ENCODE measurements at regions not wholly inside any gene's neighbourhood (a gene's known extent, or its start where the extent isn't known, plus 50 kb on each side); places are given as distances from the start of the nearest gene placed in this dataset.

- POLR2A ChIA-PET, result no interaction called here
- CTCF ChIA-PET, result no interaction called here
- Mint-ChIP-seq H3K4me3 (no peak overlapping the region), H3K36me3 (ENCODE audit: low read depth) (no peaks in the 10 kb centered on the region), H3K9me3 (no peaks in the 10 kb centered on the region), H3K27me3 (no peaks in the 10 kb centered on the region), H3K27ac (no peak overlapping the region), H3K4me1 (no peaks in the 10 kb centered on the region)
- no peak for DNase-seq
Observed at GRCh38 chr6:112804638-112805330, 457.7 kb downstream of the RFPL4B start.

- ChIA-PET CTCF (no interaction called here), POLR2A (no interaction called here)
Observed at GRCh38 chr6:112806163-112806865, 459.2 kb downstream of the RFPL4B start.

GRCh38 chr6:112821476-112821875 lies 474.3 kb downstream of the RFPL4B start:
- CTCF ChIA-PET, result no interaction called here
- Mint-ChIP-seq H3K4me3 (no peak overlapping the region), H3K36me3 (ENCODE audit: low read depth) (no peaks in the 10 kb centered on the region), H3K4me1 (no peaks in the 10 kb centered on the region), H3K27me3 (no peaks in the 10 kb centered on the region), H3K27ac (no peak overlapping the region), H3K9me3 (no peaks in the 10 kb centered on the region)
- DNase-seq, result no peak
- POLR2A ChIA-PET, result no interaction called here

More at GRCh38 chr6:112806163-112806865, 459.2 kb downstream of the RFPL4B start:
- no peaks in the 10 kb centered on the region for H3K36me3 Mint-ChIP-seq (ENCODE audit: low read depth)
- H3K27ac Mint-ChIP-seq, result no peak overlapping the region
- no peak overlapping the region for H3K4me3 Mint-ChIP-seq
- no peak for DNase-seq
- no peaks in the 10 kb centered on the region for H3K9me3 Mint-ChIP-seq
- no peaks in the 10 kb centered on the region for H3K4me1 Mint-ChIP-seq
- H3K27me3 Mint-ChIP-seq, result no peaks in the 10 kb centered on the region

- DNase-seq, result no peak
- CTCF ChIA-PET, result no interaction called here
- POLR2A ChIA-PET, result no interaction called here
- H3K27me3 Mint-ChIP-seq, result no peaks in the 10 kb centered on the region
- H3K27ac Mint-ChIP-seq, result no peak overlapping the region
- H3K4me1 Mint-ChIP-seq, result no peaks in the 10 kb centered on the region
- no peak overlapping the region for H3K4me3 Mint-ChIP-seq
- no peaks in the 10 kb centered on the region for H3K36me3 Mint-ChIP-seq (ENCODE audit: low read depth)
- no peaks in the 10 kb centered on the region for H3K9me3 Mint-ChIP-seq
Observed at GRCh38 chr6:112822769-112823168, 475.6 kb downstream of the RFPL4B start.

- Mint-ChIP-seq H3K4me3 (no peak overlapping the region), H3K27ac (no peak overlapping the region), H3K36me3 (ENCODE audit: low read depth) (no peaks in the 10 kb centered on the region), H3K4me1 (no peaks in the 10 kb centered on the region), H3K9me3 (no peaks in the 10 kb centered on the region), H3K27me3 (no peaks in the 10 kb centered on the region)
- ChIA-PET CTCF (no interaction called here), POLR2A (no interaction called here)
- no peak for DNase-seq
Observed at GRCh38 chr6:112827793-112828192, 480.7 kb downstream of the RFPL4B start.

- ChIA-PET POLR2A (no interaction called here), CTCF (no interaction called here)
- no peak for DNase-seq
- no peaks in the 10 kb centered on the region for H3K4me1 Mint-ChIP-seq
- no peaks in the 10 kb centered on the region for H3K9me3 Mint-ChIP-seq
- no peaks in the 10 kb centered on the region for H3K36me3 Mint-ChIP-seq (ENCODE audit: low read depth)
- no peaks in the 10 kb centered on the region for H3K27me3 Mint-ChIP-seq
- H3K27ac Mint-ChIP-seq, result no peak overlapping the region
- no peak overlapping the region for H3K4me3 Mint-ChIP-seq
Observed at GRCh38 chr6:112831022-112831421, 483.9 kb downstream of the RFPL4B start.

- no peaks in the 10 kb centered on the region for H3K9me3 Mint-ChIP-seq
- H3K4me1 Mint-ChIP-seq, result no peaks in the 10 kb centered on the region
- POLR2A ChIA-PET, result no interaction called here
- H3K4me3 Mint-ChIP-seq, result no peak overlapping the region
- no peak for DNase-seq
- no peaks in the 10 kb centered on the region for H3K36me3 Mint-ChIP-seq (ENCODE audit: low read depth)
- CTCF ChIA-PET, result no interaction called here
- no peak overlapping the region for H3K27ac Mint-ChIP-seq
- no peaks in the 10 kb centered on the region for H3K27me3 Mint-ChIP-seq
Observed at GRCh38 chr6:112833581-112834131, 486.5 kb downstream of the RFPL4B start.

- POLR2A ChIA-PET, result no interaction called here
- no peaks in the 10 kb centered on the region for H3K36me3 Mint-ChIP-seq (ENCODE audit: low read depth)
- no peak overlapping the region for H3K27ac Mint-ChIP-seq
- H3K27me3 Mint-ChIP-seq, result no peaks in the 10 kb centered on the region
- DNase-seq, result no peak
- CTCF ChIA-PET, result no interaction called here
- no peak overlapping the region for H3K4me3 Mint-ChIP-seq
- H3K4me1 Mint-ChIP-seq, result no peaks in the 10 kb centered on the region
- H3K9me3 Mint-ChIP-seq, result no peaks in the 10 kb centered on the region
Observed at GRCh38 chr6:112835078-112835477, 487.9 kb downstream of the RFPL4B start.

GRCh38 chr6:112839525-112839961 lies 492.4 kb downstream of the RFPL4B start:
- CTCF ChIA-PET, result no interaction called here
- Mint-ChIP-seq H3K4me1 (no peaks in the 10 kb centered on the region), H3K9me3 (peaks cover 3% of the 10 kb centered on the region), H3K36me3 (ENCODE audit: low read depth) (no peaks in the 10 kb centered on the region), H3K27ac (no peak overlapping the region), H3K4me3 (no peak overlapping the region), H3K27me3 (no peaks in the 10 kb centered on the region)
- no peak for DNase-seq
- POLR2A ChIA-PET, result no interaction called here

- peaks cover 3% of the 10 kb centered on the region for H3K9me3 Mint-ChIP-seq
- no peak for DNase-seq
- no peaks in the 10 kb centered on the region for H3K4me1 Mint-ChIP-seq
- H3K4me3 Mint-ChIP-seq, result no peak overlapping the region
- no peak overlapping the region for H3K27ac Mint-ChIP-seq
- ChIA-PET POLR2A (no interaction called here), CTCF (no interaction called here)
- H3K27me3 Mint-ChIP-seq, result no peaks in the 10 kb centered on the region
- no peaks in the 10 kb centered on the region for H3K36me3 Mint-ChIP-seq (ENCODE audit: low read depth)
Observed at GRCh38 chr6:112841553-112842329, 494.6 kb downstream of the RFPL4B start.

GRCh38 chr6:112842330-112842685 lies 495.2 kb downstream of the RFPL4B start:
- Mint-ChIP-seq H3K4me3 (no peak overlapping the region), H3K27me3 (no peaks in the 10 kb centered on the region), H3K4me1 (no peaks in the 10 kb centered on the region), H3K9me3 (peaks cover 3% of the 10 kb centered on the region), H3K27ac (no peak overlapping the region), H3K36me3 (ENCODE audit: low read depth) (no peaks in the 10 kb centered on the region)
- ChIA-PET POLR2A (no interaction called here), CTCF (no interaction called here)
- DNase-seq, result no peak

GRCh38 chr6:112846681-112847080 lies 499.6 kb downstream of the RFPL4B start:
- POLR2A ChIA-PET, result no interaction called here
- CTCF ChIA-PET, result no interaction called here

GRCh38 chr6:112851146-112851545 lies 504.0 kb downstream of the RFPL4B start:
- no peaks in the 10 kb centered on the region for H3K4me1 Mint-ChIP-seq
- H3K27me3 Mint-ChIP-seq, result no peaks in the 10 kb centered on the region
- POLR2A ChIA-PET, result no interaction called here

More at GRCh38 chr6:112846681-112847080, 499.6 kb downstream of the RFPL4B start:
- Mint-ChIP-seq H3K36me3 (ENCODE audit: low read depth) (no peaks in the 10 kb centered on the region), H3K9me3 (peaks cover 3% of the 10 kb centered on the region), H3K27ac (no peak overlapping the region), H3K4me1 (no peaks in the 10 kb centered on the region), H3K27me3 (no peaks in the 10 kb centered on the region), H3K4me3 (no peak overlapping the region)
- no peak for DNase-seq

More at GRCh38 chr6:112851146-112851545, 504.0 kb downstream of the RFPL4B start:
- no peak overlapping the region for H3K4me3 Mint-ChIP-seq
- no peaks in the 10 kb centered on the region for H3K9me3 Mint-ChIP-seq
- H3K27ac Mint-ChIP-seq, result no peak overlapping the region
- CTCF ChIA-PET, result no interaction called here
- H3K36me3 Mint-ChIP-seq (ENCODE audit: low read depth), result no peaks in the 10 kb centered on the region
- DNase-seq, result no peak

Measured in activated CD4-positive, alpha-beta memory T cell treated with anti-CD3 and anti-CD28 coated beads, Interleukin-2, amount 10 ng/mL, durations not matched to agents 7 days and 5 days (primary cell).